GM06990 (cell line): ENCODE measurements at regions not wholly inside any gene's neighbourhood (a gene's known extent, or its start where the extent isn't known, plus 50 kb on each side); places are given as distances from the start of the nearest gene placed in this dataset.

Experiments used
- DNase-seq: peaks from one replicate; pipeline ENCODE4 v3.0.0-alpha.2; 2011; ENCODE audit not compliant: insufficient read length; ENCODE audit errors: extremely low read depth
- H3K27me3 ChIP-seq: replicated peaks from 2 replicates; pipeline ENCODE4 v1.6.0; 2011; ENCODE audit warnings: low read length; ENCODE audit not compliant: control insufficient read depth, insufficient read depth
- H3K36me3 ChIP-seq: 2 replicates; pipeline ENCODE4 v1.5.1; 2011; ENCODE audit warnings: low read length; ENCODE audit not compliant: control insufficient read depth, insufficient read depth
- H3K4me3 ChIP-seq: replicated peaks from 2 replicates; pipeline ENCODE4 v1.5.1; 2011; ENCODE audit warnings: low read depth, mild to moderate bottlenecking, control low read depth, low read length
- TF ChIP-seq, protein P1 (sequence below): IDR thresholded peaks from 2 replicates; pipeline ENCODE4 v1.5.1; 2011; ENCODE audit warnings: low read length, control low read depth, mild to moderate bottlenecking, inconsistent platforms; ENCODE audit not compliant: insufficient read depth, poor library complexity, severe bottlenecking

DNA sequence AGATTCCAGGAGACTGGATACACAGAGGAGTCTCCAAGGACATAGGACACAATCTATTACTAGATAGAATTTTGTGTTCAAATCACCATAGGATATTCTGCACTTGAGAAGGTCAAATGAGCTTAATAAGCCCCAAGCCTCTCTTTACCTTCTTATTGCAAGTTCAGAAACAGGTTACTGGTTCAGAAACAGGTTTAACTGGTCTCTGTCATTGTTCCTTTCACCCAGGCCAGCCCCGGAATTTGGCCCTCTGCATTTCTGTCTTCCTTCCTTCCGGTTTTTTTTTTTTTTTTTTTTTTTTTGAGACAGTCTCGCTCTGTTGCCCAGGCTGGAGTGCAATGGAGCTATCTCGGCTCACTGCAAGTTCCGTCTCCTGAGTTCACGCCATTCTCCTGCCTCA lies 700.2 kb downstream of the EPHA4 start:
- TF ChIP-seq, protein P1, sequence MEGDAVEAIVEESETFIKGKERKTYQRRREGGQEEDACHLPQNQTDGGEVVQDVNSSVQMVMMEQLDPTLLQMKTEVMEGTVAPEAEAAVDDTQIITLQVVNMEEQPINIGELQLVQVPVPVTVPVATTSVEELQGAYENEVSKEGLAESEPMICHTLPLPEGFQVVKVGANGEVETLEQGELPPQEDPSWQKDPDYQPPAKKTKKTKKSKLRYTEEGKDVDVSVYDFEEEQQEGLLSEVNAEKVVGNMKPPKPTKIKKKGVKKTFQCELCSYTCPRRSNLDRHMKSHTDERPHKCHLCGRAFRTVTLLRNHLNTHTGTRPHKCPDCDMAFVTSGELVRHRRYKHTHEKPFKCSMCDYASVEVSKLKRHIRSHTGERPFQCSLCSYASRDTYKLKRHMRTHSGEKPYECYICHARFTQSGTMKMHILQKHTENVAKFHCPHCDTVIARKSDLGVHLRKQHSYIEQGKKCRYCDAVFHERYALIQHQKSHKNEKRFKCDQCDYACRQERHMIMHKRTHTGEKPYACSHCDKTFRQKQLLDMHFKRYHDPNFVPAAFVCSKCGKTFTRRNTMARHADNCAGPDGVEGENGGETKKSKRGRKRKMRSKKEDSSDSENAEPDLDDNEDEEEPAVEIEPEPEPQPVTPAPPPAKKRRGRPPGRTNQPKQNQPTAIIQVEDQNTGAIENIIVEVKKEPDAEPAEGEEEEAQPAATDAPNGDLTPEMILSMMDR = no peak
- no peak overlapping the region for H3K4me3 ChIP-seq
- no peak for DNase-seq

DNA sequence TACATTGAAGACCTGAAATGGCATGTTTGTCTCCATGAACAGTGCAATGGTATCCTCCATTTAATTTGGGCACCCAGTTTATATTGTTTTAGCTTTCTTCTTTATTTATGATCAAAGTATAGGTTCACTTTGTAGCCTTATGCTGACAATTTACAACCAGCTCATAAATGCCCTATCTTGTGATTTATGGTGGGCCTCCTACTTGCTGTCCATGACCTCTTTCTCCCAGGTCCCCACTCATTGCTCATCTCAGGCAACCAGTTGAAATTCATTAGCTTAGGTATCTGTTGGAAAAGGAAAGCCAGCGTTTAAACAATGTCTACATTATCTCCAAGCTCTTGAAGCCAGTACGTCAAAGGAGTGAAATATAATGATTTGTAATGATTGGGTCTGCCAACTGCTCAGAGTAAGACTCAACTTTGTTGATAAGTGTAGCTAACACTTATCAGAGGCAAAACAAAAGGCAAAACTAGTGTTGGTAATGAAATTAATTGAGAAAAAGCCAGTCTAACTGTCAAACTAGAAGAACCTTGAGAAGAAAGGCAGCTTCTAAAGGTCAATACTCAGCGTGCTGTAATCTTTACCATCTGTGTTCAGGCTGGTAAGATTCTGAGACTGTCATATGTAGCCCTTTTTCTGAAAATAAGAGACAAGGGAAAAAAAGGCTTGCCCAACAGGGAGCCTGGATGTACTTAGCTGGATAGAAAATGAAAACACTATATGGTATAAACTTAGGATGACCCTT lies 695.9 kb downstream of the EPHA4 start:
- no peaks in the 10 kb centered on the region for H3K27me3 ChIP-seq

More for the DNA sequence above, 700.2 kb downstream of the EPHA4 start:
- H3K36me3 ChIP-seq = no peaks in the 10 kb centered on the region
- no peaks in the 10 kb centered on the region for H3K27me3 ChIP-seq

DNA sequence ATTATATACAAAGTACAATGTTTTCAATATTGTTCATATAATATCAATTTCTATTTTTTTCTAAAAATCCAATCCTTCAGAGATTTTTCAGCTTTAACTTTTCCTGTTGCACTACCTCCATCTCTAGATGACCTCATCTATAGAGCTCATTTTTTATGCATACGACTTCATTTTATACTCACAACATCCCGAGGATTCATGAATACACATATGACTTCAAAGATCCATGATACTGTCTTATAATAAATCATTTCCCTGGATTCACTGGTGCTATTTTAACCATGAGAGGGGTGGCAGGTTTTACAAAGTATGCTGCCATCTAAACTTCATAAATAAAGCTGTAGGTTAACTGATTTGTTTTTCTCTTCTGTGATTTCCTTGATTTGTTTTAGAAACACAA lies 694.6 kb downstream of the EPHA4 start:
- DNase-seq = no peak
- no peak overlapping the region for H3K4me3 ChIP-seq
- no peaks in the 10 kb centered on the region for H3K36me3 ChIP-seq
- H3K27me3 ChIP-seq = no peaks in the 10 kb centered on the region
- TF ChIP-seq, protein P1 = no peak

More for the DNA sequence above, 695.9 kb downstream of the EPHA4 start:
- TF ChIP-seq, protein P1 = no peak
- H3K4me3 ChIP-seq = no peak overlapping the region
- H3K36me3 ChIP-seq = no peaks in the 10 kb centered on the region
- DNase-seq = no peak

DNA sequence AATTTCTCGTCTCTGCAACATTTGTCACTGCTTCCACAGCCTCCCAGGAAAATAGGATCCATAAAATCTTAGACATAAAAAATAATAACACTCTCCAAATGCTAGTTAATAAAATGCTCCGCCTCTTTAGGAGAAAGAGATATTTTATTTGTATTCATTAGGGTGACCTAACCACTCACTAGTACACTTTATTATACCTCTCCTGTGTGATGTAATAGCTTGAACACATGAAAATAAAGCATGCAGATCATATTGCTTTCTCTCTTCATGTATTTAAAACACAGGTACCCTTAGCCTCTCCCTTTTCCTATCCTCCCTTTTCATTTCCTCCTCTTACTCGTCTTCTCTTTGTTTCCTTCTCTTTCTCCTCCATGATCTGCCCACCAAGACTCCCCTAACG lies 694.2 kb downstream of the EPHA4 start:
- Histone ChIP-seq H3K27me3 (no peaks in the 10 kb centered on the region), H3K4me3 (no peak overlapping the region), H3K36me3 (no peaks in the 10 kb centered on the region)
- TF ChIP-seq, protein P1 = no peak
- DNase-seq = no peak

DNA sequence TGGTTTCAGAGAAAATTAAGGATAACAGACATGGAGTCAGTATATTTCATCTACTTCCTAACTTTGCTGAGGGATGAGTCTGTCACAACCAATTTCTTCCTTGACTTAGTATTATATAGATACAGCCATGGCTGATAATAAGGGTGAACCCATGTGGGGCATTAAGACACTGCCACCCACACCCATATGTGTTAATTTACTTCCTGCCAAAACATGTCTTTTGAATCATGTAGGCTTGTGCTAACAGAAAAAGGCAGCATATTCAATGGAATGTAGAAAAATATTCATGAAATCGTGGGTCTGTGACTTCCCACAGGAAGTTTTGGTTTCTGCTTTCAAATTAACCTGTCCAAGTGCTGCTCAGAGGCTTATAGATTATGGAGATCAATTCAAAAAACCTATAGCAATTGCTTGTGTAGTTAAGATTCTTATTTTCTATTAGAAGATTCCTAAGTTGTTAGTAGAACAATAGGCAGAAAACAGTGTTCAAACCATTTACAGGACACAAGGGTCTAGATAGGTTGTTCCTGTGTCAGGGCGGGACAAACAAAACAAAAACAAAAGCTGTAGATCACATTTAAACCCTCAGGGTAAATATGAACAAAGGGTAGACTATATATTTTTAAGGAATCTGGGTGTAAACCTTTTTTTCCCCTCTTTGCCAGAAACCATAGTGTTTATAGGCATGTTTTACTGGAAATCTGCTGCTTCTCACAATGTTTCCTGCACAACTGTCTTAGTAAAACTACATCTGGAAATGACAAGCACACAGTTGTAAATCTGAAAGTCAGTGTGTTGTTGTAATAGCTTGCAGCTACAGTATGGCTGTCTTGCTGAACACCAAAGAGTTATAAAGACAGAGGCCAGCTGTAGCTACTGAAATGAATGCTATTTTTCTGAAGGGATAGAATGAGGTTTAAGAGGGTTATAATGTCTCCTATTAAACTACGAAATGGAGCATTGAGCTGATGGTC lies 691.2 kb downstream of the EPHA4 start:
- no peak overlapping the region for H3K4me3 ChIP-seq
- no peak for DNase-seq
- H3K27me3 ChIP-seq = no peaks in the 10 kb centered on the region
- H3K36me3 ChIP-seq = no peaks in the 10 kb centered on the region
- TF ChIP-seq, protein P1 = no peak
